Panc1 (cell line): ENCODE measurements at regions not wholly inside any gene's neighbourhood (a gene's known extent, or its start where the extent isn't known, plus 50 kb on each side); places are given as distances from the start of the nearest gene placed in this dataset.

Source experiments
- CTCF ChIP-seq: fragments of 450-650 bp; IDR thresholded peaks from 2 replicates; pipeline ENCODE4 v1.5.1; 2017; ENCODE audit warnings: mild to moderate bottlenecking
- POLR2AphosphoS5 ChIP-seq: IDR thresholded peaks from 2 replicates; pipeline ENCODE4 v1.6.1; 2012; ENCODE audit warnings: mild to moderate bottlenecking, low read depth, low read length, moderate library complexity
- REST ChIP-seq, 2 experiments: IDR thresholded peaks; 2 replicates each; pipeline ENCODE4 v1.6.1; 2011 to 2012; ENCODE audit warnings: low read depth in 2 of 2, control low read depth in 1 of 2, low read length in 1 of 2, mild to moderate bottlenecking in 1 of 2, moderate library complexity in 1 of 2; ENCODE audit not compliant: insufficient read depth in 1 of 2
- SIN3A ChIP-seq: IDR thresholded peaks from 2 replicates; pipeline ENCODE4 v1.6.1; 2012; ENCODE audit warnings: low read depth, mild to moderate bottlenecking, low read length, moderate library complexity, borderline replicate concordance; ENCODE audit not compliant: insufficient read depth
- TCF7L2 ChIP-seq: IDR thresholded peaks from 2 replicates; pipeline ENCODE4 v1.6.1; 2011; ENCODE audit warnings: mild to moderate bottlenecking, low read depth, low read length, inconsistent platforms

- TF ChIP-seq CTCF (no peak), TCF7L2 (no peak), REST (IDR thresholded peaks at IDR 0.05; ENCODE audit: insufficient read depth in 1 of 2, low read depth in 2 of 2, low read length in 1 of 2) (no peak), POLR2AphosphoS5 (no peak), SIN3A (no peak)
These were observed 73.1 kb upstream of the STK17B start for GRCh38 chr2:196244516-196244915.
